Transverse colon (tissue), 4 donors: ENCODE measurements at regions not wholly inside any gene's neighbourhood (a gene's known extent, or its start where the extent isn't known, plus 50 kb on each side); places are given as distances from the start of the nearest gene placed in this dataset.

Source experiments
- CTCF ChIP-seq, 5 experiments: fragments of 200-600 bp in 3 of 5; fragments of 450-650 bp in 2 of 5; sonication (generic) in 3 of 5; IDR thresholded peaks; 1 replicate in 2 of 5; 2 replicates in 3 of 5; pipeline ENCODE4 v1.5.1; 2016 to 2017; ENCODE audit warnings: antibody characterized with exemption in 5 of 5, inconsistent platforms in 3 of 5, mild to moderate bottlenecking in 2 of 5, moderate library complexity in 1 of 5
- EP300 ChIP-seq: sonication (generic); formaldehyde crosslinking; IDR thresholded peaks from one replicate; pipeline ENCODE4 v1.6.1; 2017; ENCODE audit warnings: antibody characterized with exemption, low read depth
- POLR2A ChIP-seq: fragments of 450-650 bp; IDR thresholded peaks from one replicate; pipeline ENCODE4 v1.6.1; 2016; ENCODE audit warnings: antibody characterized with exemption, mild to moderate bottlenecking, moderate library complexity
- POLR2AphosphoS5 ChIP-seq, 3 donors: sonication (generic); formaldehyde crosslinking; IDR thresholded peaks; one replicate each; pipeline ENCODE4 v1.6.1; 2016; ENCODE audit warnings: antibody characterized with exemption in 3 of 3

DNA sequence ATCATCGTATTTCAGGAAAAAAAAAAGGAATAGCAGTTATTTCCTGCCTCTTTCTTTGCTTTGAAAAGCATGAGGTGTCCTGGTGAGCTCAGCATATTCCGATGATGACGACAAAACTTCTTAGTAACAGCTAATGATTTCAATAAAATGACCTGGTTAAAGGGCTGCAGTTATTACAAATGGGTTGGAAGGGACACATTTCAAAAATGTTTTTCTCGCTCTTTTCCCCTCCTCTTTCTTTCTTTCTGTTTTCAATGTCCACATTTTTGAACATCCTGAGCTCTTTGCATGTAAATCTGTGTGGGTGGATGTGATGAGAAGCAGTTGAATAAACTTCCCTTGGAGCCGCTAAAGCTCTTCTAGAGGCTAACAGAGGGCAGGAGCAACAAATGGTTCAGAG lies 186.8 kb upstream of the SLC27A6 start:
- TF ChIP-seq POLR2A (no peak), EP300 (no peak), CTCF (IDR thresholded peaks at IDR 0.05) (no peak), POLR2AphosphoS5 (IDR thresholded peaks at IDR 0.05) (no peak)
